ENCODE measurements at regions not wholly inside any gene's neighbourhood (a gene's known extent, or its start where the extent isn't known, plus 50 kb on each side); places are given as distances from the start of the nearest gene placed in this dataset.

- no peaks in the 10 kb centered on the region for H3K9me3 ChIP-seq (ENCODE audit: control insufficient read depth, insufficient read depth, low read depth, low read length)
- H3K4me1 ChIP-seq (ENCODE audit: control insufficient read depth, insufficient read depth, low read length): no peaks in the 10 kb centered on the region
- ChIA-PET CTCF (no interaction called here), POLR2A (no interaction called here)
- no TSS peak for BruUV-seq (replicated peaks)
- H3K36me3 ChIP-seq (ENCODE audit: control insufficient read depth, insufficient read depth, low read length): no peaks in the 10 kb centered on the region
- no peak for ATAC-seq
- no peaks in the 10 kb centered on the region for H3K27me3 ChIP-seq (ENCODE audit: control insufficient read depth, insufficient read depth, low read length)
- no peak for TF ChIP-seq POLR2AphosphoS5 (IDR thresholded peaks at IDR 0.05; ENCODE audit: low read depth, low read length)
- TF ChIP-seq REST (IDR thresholded peaks at IDR 0.05; ENCODE audit: insufficient read depth in 1 of 2, low read depth in 2 of 2, low read length in 1 of 2): no peak
- no peak for TF ChIP-seq CTCF (IDR thresholded peaks at IDR 0.05)
- no peak for TF ChIP-seq TCF7L2 (IDR thresholded peaks at IDR 0.05; ENCODE audit: low read depth, low read length)
- TF ChIP-seq SIN3A (IDR thresholded peaks at IDR 0.05; ENCODE audit: borderline replicate concordance, insufficient read depth, low read depth, low read length): no peak
- in situ Hi-C loops (cut with HindIII; ENCODE audit: low pct_unique_long_range_greater_than_20kb, low sequenced_read_pairs) (no loop called here), intact Hi-C loops (cut with micrococcal nuclease; ENCODE audit: unreplicated experiment) (loop anchor here (5.0 kb wide), 1 partner anchor 182 kb away; no protein-coding TSS in a partner anchor)
- no peak for DNase-seq (ENCODE audit: low read depth, low spot score)
- no peak overlapping the region for H3K4me3 ChIP-seq (ENCODE audit: low read depth in 2 of 2, low read length in 2 of 2)
- no peak overlapping the region for H3K27ac ChIP-seq (ENCODE audit: low read length)
These were observed 77.7 kb upstream of the MAP4K3 start for GRCh38 chr2:39514825-39515224.

GRCh38 chr2:39515273-39515896 is 78.3 kb upstream of the MAP4K3 start:
- Histone ChIP-seq H3K36me3 (ENCODE audit: control insufficient read depth, insufficient read depth, low read length) (no peaks in the 10 kb centered on the region), H3K4me1 (ENCODE audit: control insufficient read depth, insufficient read depth, low read length) (no peaks in the 10 kb centered on the region), H3K9me3 (ENCODE audit: control insufficient read depth, insufficient read depth, low read depth, low read length) (no peaks in the 10 kb centered on the region), H3K27ac (ENCODE audit: low read length) (no peak overlapping the region), H3K4me3 (ENCODE audit: low read depth in 2 of 2, low read length in 2 of 2) (no peak overlapping the region), H3K27me3 (ENCODE audit: control insufficient read depth, insufficient read depth, low read length) (no peaks in the 10 kb centered on the region)
- intact Hi-C loops (cut with micrococcal nuclease; ENCODE audit: unreplicated experiment) (no loop called here), in situ Hi-C loops (cut with HindIII; ENCODE audit: low pct_unique_long_range_greater_than_20kb, low sequenced_read_pairs) (no loop called here)
- POLR2A ChIA-PET: no interaction called here
- no peak for TF ChIP-seq CTCF (IDR thresholded peaks at IDR 0.05)
- no peak for TF ChIP-seq REST (IDR thresholded peaks at IDR 0.05; ENCODE audit: insufficient read depth in 1 of 2, low read depth in 2 of 2, low read length in 1 of 2)
- DNase-seq (ENCODE audit: low read depth, low spot score): no peak
- CTCF ChIA-PET: no interaction called here
- BruUV-seq (replicated peaks): no TSS peak
- no peak for ATAC-seq

Data from Panc1 (cell line).